ENCODE measurements at regions not wholly inside any gene's neighbourhood (a gene's known extent, or its start where the extent isn't known, plus 50 kb on each side); places are given as distances from the start of the nearest gene placed in this dataset.

DNA sequence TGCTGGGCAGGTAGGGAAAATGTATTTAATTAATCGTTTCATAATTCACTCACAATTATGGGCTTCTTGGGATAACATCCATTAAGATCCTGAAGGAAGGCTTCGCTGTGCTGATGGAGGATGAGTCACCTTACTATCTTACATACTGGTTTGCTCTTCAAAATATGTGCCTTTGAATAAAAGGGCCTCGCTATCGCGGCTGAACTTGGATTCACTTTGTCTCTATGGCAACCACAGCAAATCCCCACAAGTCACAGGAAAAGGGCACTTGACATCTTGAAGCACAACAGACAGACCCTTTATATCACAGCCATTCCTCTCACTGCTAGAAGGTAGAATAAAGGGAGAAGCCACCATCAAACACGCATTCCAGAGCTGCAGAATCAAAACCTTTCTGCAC lies 141.3 kb upstream of the MYLIP start:
- no peak for TF ChIP-seq ZBTB7A (IDR thresholded peaks at IDR 0.05; ENCODE audit: low read depth)
- no peak for TF ChIP-seq TAF1 (IDR thresholded peaks at IDR 0.05; ENCODE audit: low read depth)

DNA sequence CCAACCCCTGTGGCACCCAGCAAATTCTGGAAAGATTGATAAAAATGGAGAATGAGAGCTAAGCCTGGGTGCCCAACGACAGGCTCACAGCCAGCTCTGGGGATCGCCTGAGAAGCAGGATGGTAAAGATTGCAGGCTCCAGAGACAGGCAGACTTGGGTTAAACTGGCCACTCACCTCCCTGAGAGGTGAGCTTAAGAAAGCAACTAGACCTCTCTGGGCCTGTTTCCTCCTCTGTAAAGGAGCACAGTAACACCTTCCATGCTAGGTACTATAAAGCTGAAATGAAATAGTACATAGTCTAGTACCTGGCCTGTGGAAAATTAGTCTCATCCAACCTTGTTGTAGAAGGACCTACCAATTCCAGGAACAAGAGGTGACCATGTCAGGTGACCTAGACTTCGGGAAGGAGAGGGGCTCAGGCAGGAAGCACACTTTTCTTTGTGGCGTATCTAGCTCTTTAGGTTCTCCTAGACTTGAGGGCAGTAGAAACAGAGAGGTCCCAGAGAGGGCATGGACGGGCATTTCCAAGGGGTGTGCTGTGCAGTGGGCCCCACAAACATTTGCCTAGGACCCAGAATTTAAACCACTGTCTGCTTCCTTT lies 142.8 kb upstream of the MYLIP start:
- TF ChIP-seq EGR1 (IDR thresholded peaks at IDR 0.05) (no peak), TAF1 (IDR thresholded peaks at IDR 0.05; ENCODE audit: low read depth) (no peak), NFIC (IDR thresholded peaks at IDR 0.05) (no peak), CEBPB (IDR thresholded peaks at IDR 0.05) (no peak), RAD21 (IDR thresholded peaks at IDR 0.05; ENCODE audit: low read depth) (no peak), EP300 (IDR thresholded peaks at IDR 0.05; ENCODE audit: borderline replicate concordance) (no peak), ZBTB7A (IDR thresholded peaks at IDR 0.05; ENCODE audit: low read depth) (no peak), FOXM1 (IDR thresholded peaks at IDR 0.05; ENCODE audit: borderline replicate concordance, low read depth) (no peak), YY1 (IDR thresholded peaks at IDR 0.05; ENCODE audit: low read depth) (no peak), CREB1 (IDR thresholded peaks at IDR 0.05; ENCODE audit: low read depth) (no peak)
- TF ChIP-seq, protein P1, sequence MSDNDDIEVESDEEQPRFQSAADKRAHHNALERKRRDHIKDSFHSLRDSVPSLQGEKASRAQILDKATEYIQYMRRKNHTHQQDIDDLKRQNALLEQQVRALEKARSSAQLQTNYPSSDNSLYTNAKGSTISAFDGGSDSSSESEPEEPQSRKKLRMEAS (IDR thresholded peaks at IDR 0.05) = no peak
- TF ChIP-seq, protein P2, sequence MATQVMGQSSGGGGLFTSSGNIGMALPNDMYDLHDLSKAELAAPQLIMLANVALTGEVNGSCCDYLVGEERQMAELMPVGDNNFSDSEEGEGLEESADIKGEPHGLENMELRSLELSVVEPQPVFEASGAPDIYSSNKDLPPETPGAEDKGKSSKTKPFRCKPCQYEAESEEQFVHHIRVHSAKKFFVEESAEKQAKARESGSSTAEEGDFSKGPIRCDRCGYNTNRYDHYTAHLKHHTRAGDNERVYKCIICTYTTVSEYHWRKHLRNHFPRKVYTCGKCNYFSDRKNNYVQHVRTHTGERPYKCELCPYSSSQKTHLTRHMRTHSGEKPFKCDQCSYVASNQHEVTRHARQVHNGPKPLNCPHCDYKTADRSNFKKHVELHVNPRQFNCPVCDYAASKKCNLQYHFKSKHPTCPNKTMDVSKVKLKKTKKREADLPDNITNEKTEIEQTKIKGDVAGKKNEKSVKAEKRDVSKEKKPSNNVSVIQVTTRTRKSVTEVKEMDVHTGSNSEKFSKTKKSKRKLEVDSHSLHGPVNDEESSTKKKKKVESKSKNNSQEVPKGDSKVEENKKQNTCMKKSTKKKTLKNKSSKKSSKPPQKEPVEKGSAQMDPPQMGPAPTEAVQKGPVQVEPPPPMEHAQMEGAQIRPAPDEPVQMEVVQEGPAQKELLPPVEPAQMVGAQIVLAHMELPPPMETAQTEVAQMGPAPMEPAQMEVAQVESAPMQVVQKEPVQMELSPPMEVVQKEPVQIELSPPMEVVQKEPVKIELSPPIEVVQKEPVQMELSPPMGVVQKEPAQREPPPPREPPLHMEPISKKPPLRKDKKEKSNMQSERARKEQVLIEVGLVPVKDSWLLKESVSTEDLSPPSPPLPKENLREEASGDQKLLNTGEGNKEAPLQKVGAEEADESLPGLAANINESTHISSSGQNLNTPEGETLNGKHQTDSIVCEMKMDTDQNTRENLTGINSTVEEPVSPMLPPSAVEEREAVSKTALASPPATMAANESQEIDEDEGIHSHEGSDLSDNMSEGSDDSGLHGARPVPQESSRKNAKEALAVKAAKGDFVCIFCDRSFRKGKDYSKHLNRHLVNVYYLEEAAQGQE (IDR thresholded peaks at IDR 0.05; ENCODE audit: low read depth) = no peak

DNA sequence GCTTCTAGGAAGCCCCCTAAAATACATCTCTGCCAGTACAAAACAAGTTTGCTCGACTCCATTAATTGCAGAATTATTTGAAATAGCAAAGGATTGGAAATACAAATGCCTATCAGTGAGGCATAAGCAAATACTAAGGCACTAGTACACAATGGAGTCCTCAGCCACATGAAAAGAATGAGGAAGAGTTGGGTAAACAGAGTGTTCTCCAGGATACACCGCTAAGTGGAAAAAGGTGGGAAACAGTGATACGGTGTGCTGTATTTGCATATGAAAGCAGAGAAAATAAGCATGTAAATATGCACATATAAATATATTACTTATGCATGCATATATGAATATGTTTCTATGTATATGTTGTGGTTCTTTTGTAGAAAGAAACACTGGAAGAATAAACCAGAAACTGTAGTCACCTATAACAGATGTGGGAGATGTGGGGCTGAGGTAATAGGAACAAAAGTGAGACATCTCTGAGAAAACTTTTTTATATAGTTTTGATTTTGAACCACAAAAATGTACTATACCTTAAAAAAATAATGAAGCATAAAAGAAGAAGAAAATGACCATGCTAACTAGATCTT lies 143.4 kb upstream of the MYLIP start:
- TF ChIP-seq RAD21 (IDR thresholded peaks at IDR 0.05; ENCODE audit: low read depth) (no peak), TCF12 (IDR thresholded peaks at IDR 0.05; ENCODE audit: low read depth) (no peak), ZBTB7A (IDR thresholded peaks at IDR 0.05; ENCODE audit: low read depth) (no peak), CREB1 (IDR thresholded peaks at IDR 0.05; ENCODE audit: low read depth) (no peak), EGR1 (IDR thresholded peaks at IDR 0.05) (no peak), YY1 (IDR thresholded peaks at IDR 0.05; ENCODE audit: low read depth) (no peak)
- TF ChIP-seq, protein P1 (IDR thresholded peaks at IDR 0.05) = no peak

DNA sequence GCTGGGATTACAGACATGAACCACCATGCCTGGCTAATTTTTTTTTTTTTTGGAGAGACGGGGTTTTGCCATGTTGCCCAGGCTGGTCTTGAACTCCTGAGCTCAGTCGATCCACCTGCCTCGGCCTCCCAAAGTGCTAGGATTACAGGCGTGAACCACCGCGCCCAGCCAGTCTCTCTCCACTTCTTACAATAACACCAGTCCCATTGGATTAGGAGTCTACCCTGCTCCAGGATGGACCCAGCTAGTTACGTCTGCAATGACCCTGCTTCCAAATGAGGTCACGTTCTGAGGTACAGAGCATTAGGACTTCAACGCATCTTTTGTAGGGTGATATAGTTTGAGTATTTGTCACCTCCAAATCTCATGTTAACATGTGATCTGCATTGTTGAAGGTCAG lies 146.9 kb upstream of the MYLIP start:
- TF ChIP-seq TCF12 (IDR thresholded peaks at IDR 0.05; ENCODE audit: low read depth) (no peak), ZBTB7A (IDR thresholded peaks at IDR 0.05; ENCODE audit: low read depth) (no peak), TAF1 (IDR thresholded peaks at IDR 0.05; ENCODE audit: low read depth) (no peak), CREB1 (IDR thresholded peaks at IDR 0.05; ENCODE audit: low read depth) (no peak), EGR1 (IDR thresholded peaks at IDR 0.05) (no peak), YY1 (IDR thresholded peaks at IDR 0.05; ENCODE audit: low read depth) (no peak), NFIC (IDR thresholded peaks at IDR 0.05) (no peak), TEAD4 (IDR thresholded peaks at IDR 0.05) (no peak), EP300 (IDR thresholded peaks at IDR 0.05; ENCODE audit: borderline replicate concordance) (no peak), RAD21 (IDR thresholded peaks at IDR 0.05; ENCODE audit: low read depth) (no peak), FOXM1 (IDR thresholded peaks at IDR 0.05; ENCODE audit: borderline replicate concordance, low read depth) (no peak), CEBPB (IDR thresholded peaks at IDR 0.05) (no peak)
- TF ChIP-seq, protein P2 (IDR thresholded peaks at IDR 0.05; ENCODE audit: low read depth) = no peak
- TF ChIP-seq, protein P1 (IDR thresholded peaks at IDR 0.05) = no peak
- TF ChIP-seq, protein P3, sequence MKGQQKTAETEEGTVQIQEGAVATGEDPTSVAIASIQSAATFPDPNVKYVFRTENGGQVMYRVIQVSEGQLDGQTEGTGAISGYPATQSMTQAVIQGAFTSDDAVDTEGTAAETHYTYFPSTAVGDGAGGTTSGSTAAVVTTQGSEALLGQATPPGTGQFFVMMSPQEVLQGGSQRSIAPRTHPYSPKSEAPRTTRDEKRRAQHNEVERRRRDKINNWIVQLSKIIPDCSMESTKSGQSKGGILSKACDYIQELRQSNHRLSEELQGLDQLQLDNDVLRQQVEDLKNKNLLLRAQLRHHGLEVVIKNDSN (IDR thresholded peaks at IDR 0.05) = no peak

DNA sequence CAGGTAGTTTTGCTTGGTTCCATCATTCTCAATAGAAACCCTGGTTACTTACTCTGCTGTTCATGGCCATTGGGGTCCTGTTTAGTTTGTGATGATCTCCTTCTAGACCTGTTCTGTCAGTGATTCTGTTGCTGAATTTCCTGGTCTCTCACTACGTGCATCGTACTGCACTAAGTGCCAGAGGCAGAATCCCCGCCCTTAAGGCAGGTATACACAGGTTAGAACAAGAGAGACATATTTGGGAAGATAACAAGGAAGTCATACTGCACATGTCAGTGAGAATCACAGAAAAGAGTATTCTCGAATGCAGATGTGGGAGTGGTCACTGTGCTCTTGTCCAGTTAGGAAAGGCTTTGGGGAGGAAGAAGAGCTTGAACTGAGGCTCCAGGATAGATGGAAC lies 148.1 kb upstream of the MYLIP start:
- TF ChIP-seq ZBTB7A (IDR thresholded peaks at IDR 0.05; ENCODE audit: low read depth) (no peak), EGR1 (IDR thresholded peaks at IDR 0.05) (no peak), YY1 (IDR thresholded peaks at IDR 0.05; ENCODE audit: low read depth) (no peak), TAF1 (IDR thresholded peaks at IDR 0.05; ENCODE audit: low read depth) (no peak), NFIC (IDR thresholded peaks at IDR 0.05) (no peak), FOXM1 (IDR thresholded peaks at IDR 0.05; ENCODE audit: borderline replicate concordance, low read depth) (no peak)

DNA sequence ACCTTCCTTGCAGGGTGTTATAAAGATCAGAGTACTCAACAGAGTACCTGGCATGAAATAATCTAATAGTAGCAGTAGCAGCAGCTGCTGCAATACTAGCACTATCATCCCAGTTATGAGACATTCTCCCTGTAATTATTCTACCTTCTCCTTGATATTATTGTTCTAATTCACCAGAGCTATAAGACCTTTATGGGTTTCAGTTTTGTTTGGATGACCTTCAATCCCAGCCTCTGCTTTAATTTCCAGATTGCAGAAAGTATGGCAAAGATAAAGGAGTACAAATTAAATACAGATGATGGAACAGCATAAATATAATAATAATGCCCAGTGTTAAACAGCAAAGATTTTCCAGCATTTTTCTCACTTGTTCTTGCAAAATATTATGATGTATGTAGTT lies 150.5 kb upstream of the MYLIP start:
- TF ChIP-seq CEBPB (IDR thresholded peaks at IDR 0.05) = no peak
- TF ChIP-seq, protein P2 (IDR thresholded peaks at IDR 0.05; ENCODE audit: low read depth) = no peak
- no peak for TF ChIP-seq RAD21 (IDR thresholded peaks at IDR 0.05; ENCODE audit: low read depth)
- no peak for TF ChIP-seq TAF1 (IDR thresholded peaks at IDR 0.05; ENCODE audit: low read depth)
- no peak for TF ChIP-seq TEAD4 (IDR thresholded peaks at IDR 0.05)
- no peak for TF ChIP-seq EP300 (IDR thresholded peaks at IDR 0.05; ENCODE audit: borderline replicate concordance)
- TF ChIP-seq ZBTB7A (IDR thresholded peaks at IDR 0.05; ENCODE audit: low read depth) = no peak
- no peak for TF ChIP-seq EGR1 (IDR thresholded peaks at IDR 0.05)
- TF ChIP-seq FOXM1 (IDR thresholded peaks at IDR 0.05; ENCODE audit: borderline replicate concordance, low read depth) = no peak
